Testis (tissue), 2 donors: ENCODE measurements at regions not wholly inside any gene's neighbourhood (a gene's known extent, or its start where the extent isn't known, plus 50 kb on each side); places are given as distances from the start of the nearest gene placed in this dataset.

Source experiments
- DNase-seq: peaks from one replicate; pipeline ENCODE4 v3.0.0-alpha.2; 2019
- H3K27ac ChIP-seq, 2 donors: fragments of 200-600 bp; sonication (generic); one replicate each; pipeline ENCODE4 v1.5.1; 2019
- H3K27me3 ChIP-seq: fragments of 200-600 bp; sonication (generic); one replicate; pipeline ENCODE4 v1.5.1; 2019
- H3K36me3 ChIP-seq: fragments of 200-600 bp; sonication (generic); one replicate; pipeline ENCODE4 v1.5.1; 2017; ENCODE audit warnings: low read depth; ENCODE audit errors: missing control alignments
- H3K4me1 ChIP-seq: fragments of 200-600 bp; sonication (generic); one replicate; pipeline ENCODE4 v1.5.1; 2019
- H3K4me3 ChIP-seq, 2 donors: fragments of 200-600 bp; sonication (generic); one replicate each; pipeline ENCODE4 v1.5.1; 2017 to 2019
- H3K9me3 ChIP-seq: fragments of 200-600 bp; sonication (generic); one replicate; pipeline ENCODE4 v1.5.1; 2017
- CTCF ChIP-seq, 3 experiments: fragments of 450-650 bp in 2 of 3; fragments of 200-600 bp in 1 of 3; sonication (generic) in 1 of 3; IDR thresholded peaks; one replicate each; pipeline ENCODE4 v1.5.1; 2016 to 2019; ENCODE audit warnings: antibody characterized with exemption in 3 of 3, mild to moderate bottlenecking in 2 of 3, moderate library complexity in 1 of 3
- POLR2A ChIP-seq: fragments of 450-650 bp; IDR thresholded peaks from one replicate; pipeline ENCODE4 v1.6.1; 2017; ENCODE audit warnings: antibody characterized with exemption, mild to moderate bottlenecking, moderate library complexity
- WGBS, 2 donors: methylation state at CpG; one replicate each; pipeline ENCODE4 v1.1.5; 2018; 5-methylcytosine and 5-hydroxymethylcytosine counted together
- intact Hi-C: fragments of 100-400 bp; cut with DNase I; formaldehyde crosslinking; loops from one replicate; pipeline ENCODE4 v1.15.1; 2023; ENCODE audit warnings: low total_unique reads

DNA sequence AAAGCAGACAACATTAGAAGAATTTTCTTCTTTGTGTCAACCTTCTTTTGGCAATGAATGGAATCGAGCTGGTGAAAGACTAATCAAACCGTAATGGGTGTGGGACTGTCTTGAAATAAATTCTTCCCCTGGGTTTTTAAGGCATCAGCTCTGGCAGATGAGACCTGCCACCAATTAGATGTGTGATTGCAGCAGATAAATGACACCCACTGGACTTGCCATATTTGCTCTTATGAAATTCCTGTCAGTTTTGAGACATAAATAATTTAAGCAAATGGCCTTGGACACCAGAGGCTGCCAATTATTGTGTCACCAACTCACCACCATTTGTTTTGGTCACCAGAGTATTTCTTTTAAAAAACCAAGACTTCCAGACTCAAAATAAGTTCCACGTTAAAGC, 135.9 kb upstream of the RGMB start:
- no peak overlapping the region for H3K4me3 ChIP-seq
- H3K36me3 ChIP-seq: no peaks in the 10 kb centered on the region
- intact Hi-C loops: no loop called here
- DNase-seq: no peak
- no peaks in the 10 kb centered on the region for H3K27me3 ChIP-seq
- H3K9me3 ChIP-seq: no peaks in the 10 kb centered on the region
- WGBS, 2 donors: 74 to 77% methylated on average over 3 of the region's 3 CpGs
- no peaks in the 10 kb centered on the region for H3K4me1 ChIP-seq
- no peak for TF ChIP-seq CTCF (IDR thresholded peaks at IDR 0.05)
- TF ChIP-seq POLR2A: no peak
- H3K27ac ChIP-seq: no peak overlapping the region

DNA sequence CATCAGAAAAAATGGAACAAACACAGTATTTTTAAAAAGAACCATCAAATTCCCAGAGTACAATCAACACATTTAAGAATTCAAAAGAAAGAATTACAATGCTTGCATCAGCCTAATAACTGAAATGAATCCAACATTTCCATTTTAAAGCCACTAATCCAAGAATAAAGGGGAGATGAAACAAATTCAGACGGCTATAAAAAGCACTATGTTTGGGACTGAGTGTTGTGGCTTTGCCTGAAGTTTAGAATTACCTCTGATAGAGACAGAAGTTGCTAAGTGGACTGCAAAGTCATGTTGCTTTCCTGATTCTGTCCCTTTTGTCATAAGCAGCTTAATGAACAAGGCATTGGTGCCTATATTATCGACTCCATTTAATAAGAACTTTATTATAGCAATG, 135.4 kb upstream of the RGMB start:
- TF ChIP-seq CTCF (IDR thresholded peaks at IDR 0.05) (no peak), POLR2A (no peak)
- H3K27me3 ChIP-seq: no peaks in the 10 kb centered on the region
- no peaks in the 10 kb centered on the region for H3K36me3 ChIP-seq
- intact Hi-C loops: no loop called here
- H3K4me3 ChIP-seq: no peak overlapping the region
- H3K4me1 ChIP-seq: no peaks in the 10 kb centered on the region
- 41 to 63% methylated on average over 2 of the region's 2 CpGs for WGBS, 2 donors
- no peaks in the 10 kb centered on the region for H3K9me3 ChIP-seq
- H3K27ac ChIP-seq: no peak overlapping the region
- no peak for DNase-seq

DNA sequence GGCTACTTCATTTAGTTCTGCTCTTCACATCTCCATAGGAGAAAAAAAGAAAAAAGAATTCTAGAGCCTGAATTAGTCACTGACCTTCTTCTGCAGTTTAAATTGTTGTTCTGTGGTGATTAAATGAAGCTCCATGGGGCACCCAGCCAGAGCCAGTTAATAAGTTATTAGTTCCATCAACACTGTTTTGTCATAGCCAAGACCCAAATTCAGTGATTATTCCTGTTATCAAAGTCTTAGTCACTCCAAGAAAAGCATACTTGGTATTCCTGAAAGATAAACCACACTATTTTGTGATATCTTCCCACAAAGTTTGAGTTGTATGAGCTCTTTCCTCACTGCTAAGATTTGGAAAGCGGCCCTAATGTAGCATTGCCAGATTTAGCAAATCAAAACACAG, 134.8 kb upstream of the RGMB start:
- intact Hi-C loops: no loop called here
- Histone ChIP-seq H3K4me1 (no peaks in the 10 kb centered on the region), H3K27ac (no peak overlapping the region), H3K4me3 (no peak overlapping the region), H3K27me3 (no peaks in the 10 kb centered on the region), H3K36me3 (no peaks in the 10 kb centered on the region), H3K9me3 (no peaks in the 10 kb centered on the region)
- TF ChIP-seq CTCF (IDR thresholded peaks at IDR 0.05) (no peak), POLR2A (no peak)
- DNase-seq: peak; percentile 18
- 46 to 58% methylated on average over 1 of the region's 1 CpG for WGBS, 2 donors

- 49 to 82% methylated on average over 2 of the region's 2 CpGs for WGBS, 2 donors
- TF ChIP-seq CTCF (IDR thresholded peaks at IDR 0.05) (no peak), POLR2A (no peak)
- intact Hi-C loops: no loop called here
- Histone ChIP-seq H3K4me3 (no peak overlapping the region), H3K9me3 (no peaks in the 10 kb centered on the region), H3K36me3 (no peaks in the 10 kb centered on the region), H3K27ac (no peak overlapping the region), H3K4me1 (no peaks in the 10 kb centered on the region), H3K27me3 (no peaks in the 10 kb centered on the region)
- DNase-seq: no peak
Observed at GRCh38 chr5:98639274-98639673, 134.2 kb upstream of the RGMB start.

GRCh38 chr5:98641671-98642070, 131.8 kb upstream of the RGMB start:
- H3K4me3 ChIP-seq: no peak overlapping the region
- H3K4me1 ChIP-seq: no peaks in the 10 kb centered on the region
- DNase-seq: no peak
- TF ChIP-seq POLR2A (no peak), CTCF (IDR thresholded peaks at IDR 0.05) (no peak)
- intact Hi-C loops: no loop called here
- no peaks in the 10 kb centered on the region for H3K36me3 ChIP-seq
- no peak overlapping the region for H3K27ac ChIP-seq
- no peaks in the 10 kb centered on the region for H3K27me3 ChIP-seq
- 95 to 97% methylated on average over 1 of the region's 1 CpG for WGBS, 2 donors
- no peaks in the 10 kb centered on the region for H3K9me3 ChIP-seq
